HFF-Myc (cell line): ENCODE measurements at regions not wholly inside any gene's neighbourhood (a gene's known extent, or its start where the extent isn't known, plus 50 kb on each side); places are given as distances from the start of the nearest gene placed in this dataset.
"Not testable (repeated sequence)": the region's sequence is repeated elsewhere in the genome, so short reads cannot be mapped to it uniquely, and the experiment has no call there.

Source experiments
- DNase-seq: peaks from one replicate; pipeline ENCODE4 v3.0.0-alpha.2; 2011; ENCODE audit warnings: low read depth; ENCODE audit errors: extremely low read depth
- H3K4me3 ChIP-seq: replicated peaks from 2 replicates; pipeline ENCODE4 v1.5.1; 2011; ENCODE audit warnings: low read depth, mild to moderate bottlenecking, control low read depth, low read length
- TF ChIP-seq, protein P1 (sequence below): IDR thresholded peaks from 2 replicates; pipeline ENCODE4 v1.5.1; 2012; ENCODE audit warnings: mild to moderate bottlenecking, low read depth, low read length, control low read depth; ENCODE audit errors: missing control alignments

DNA sequence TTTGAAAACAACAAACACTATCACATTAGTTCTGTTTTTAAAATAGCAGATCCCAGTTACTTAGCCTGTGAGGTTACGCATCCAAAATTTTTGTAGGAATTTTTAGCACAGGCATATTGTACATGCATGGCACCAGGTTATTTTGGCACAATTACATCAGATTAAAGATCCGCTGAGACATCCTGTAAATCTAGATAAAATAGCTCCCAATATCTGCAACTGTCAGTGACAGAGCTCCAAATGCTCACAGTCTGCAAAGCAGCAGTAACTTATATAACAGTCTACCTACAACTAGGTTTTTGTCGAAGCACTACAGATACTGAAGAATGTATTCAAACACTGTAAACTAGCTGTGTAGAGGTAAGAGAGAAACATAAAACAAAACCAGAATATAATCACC lies 200.7 kb upstream of the KCNH7 start:
- no peak for DNase-seq
- TF ChIP-seq, protein P1, sequence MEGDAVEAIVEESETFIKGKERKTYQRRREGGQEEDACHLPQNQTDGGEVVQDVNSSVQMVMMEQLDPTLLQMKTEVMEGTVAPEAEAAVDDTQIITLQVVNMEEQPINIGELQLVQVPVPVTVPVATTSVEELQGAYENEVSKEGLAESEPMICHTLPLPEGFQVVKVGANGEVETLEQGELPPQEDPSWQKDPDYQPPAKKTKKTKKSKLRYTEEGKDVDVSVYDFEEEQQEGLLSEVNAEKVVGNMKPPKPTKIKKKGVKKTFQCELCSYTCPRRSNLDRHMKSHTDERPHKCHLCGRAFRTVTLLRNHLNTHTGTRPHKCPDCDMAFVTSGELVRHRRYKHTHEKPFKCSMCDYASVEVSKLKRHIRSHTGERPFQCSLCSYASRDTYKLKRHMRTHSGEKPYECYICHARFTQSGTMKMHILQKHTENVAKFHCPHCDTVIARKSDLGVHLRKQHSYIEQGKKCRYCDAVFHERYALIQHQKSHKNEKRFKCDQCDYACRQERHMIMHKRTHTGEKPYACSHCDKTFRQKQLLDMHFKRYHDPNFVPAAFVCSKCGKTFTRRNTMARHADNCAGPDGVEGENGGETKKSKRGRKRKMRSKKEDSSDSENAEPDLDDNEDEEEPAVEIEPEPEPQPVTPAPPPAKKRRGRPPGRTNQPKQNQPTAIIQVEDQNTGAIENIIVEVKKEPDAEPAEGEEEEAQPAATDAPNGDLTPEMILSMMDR = no peak
- H3K4me3 ChIP-seq = no peak overlapping the region

DNA sequence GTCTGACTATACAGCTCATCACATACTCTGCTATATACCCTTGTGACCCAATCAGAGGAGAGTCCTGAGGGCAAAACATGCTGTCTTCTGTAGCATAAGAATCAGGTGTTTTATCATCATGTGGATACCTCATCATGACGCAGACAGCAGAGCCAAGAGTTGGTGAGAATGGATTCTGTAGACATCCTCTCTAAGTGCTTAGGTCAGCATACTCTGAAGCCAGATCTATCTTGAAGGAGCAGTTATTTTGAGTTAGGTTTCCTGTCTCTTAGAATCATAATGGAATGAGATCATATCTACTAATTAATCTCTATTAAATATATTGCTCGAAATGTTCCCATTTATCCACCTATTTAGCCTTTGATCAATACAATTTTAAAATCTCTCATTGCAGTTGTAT lies 190.2 kb upstream of the KCNH7 start:
- no peak overlapping the region for H3K4me3 ChIP-seq
- DNase-seq = no peak
- TF ChIP-seq, protein P1 = no peak

DNA sequence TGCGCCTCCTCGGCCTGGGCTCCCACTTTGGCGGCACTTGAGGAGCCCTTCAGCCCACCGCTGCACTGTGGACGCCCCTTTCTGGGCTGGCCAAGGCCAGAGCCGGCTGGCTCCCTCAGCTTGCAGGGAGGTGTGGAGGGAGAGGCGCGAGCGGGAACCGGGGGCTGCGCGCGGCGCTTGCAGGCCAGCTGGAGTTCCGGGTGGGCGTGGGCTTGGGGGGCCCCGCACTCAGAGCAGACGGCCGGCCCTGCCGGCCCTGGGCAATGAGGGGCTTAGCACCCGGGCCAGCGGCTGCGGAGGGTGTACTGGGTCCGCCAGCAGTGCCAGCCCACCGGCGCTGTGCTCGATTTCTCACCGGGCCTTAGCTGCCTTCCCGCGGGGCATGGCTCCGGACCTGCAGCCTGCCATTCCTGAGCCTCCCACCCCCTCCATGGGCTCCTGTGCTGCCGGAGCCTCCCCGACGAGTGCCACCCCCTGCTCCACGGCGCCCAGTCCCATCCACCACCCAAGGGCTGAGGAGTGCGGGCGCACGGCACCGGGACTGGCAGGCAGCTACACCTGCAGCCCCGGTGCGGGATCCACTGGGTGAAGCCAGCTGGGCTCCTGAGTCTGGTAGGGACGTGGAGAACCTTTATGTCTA lies 187.7 kb upstream of the KCNH7 start:
- not testable (repeated sequence) for H3K4me3 ChIP-seq, DNase-seq

DNA sequence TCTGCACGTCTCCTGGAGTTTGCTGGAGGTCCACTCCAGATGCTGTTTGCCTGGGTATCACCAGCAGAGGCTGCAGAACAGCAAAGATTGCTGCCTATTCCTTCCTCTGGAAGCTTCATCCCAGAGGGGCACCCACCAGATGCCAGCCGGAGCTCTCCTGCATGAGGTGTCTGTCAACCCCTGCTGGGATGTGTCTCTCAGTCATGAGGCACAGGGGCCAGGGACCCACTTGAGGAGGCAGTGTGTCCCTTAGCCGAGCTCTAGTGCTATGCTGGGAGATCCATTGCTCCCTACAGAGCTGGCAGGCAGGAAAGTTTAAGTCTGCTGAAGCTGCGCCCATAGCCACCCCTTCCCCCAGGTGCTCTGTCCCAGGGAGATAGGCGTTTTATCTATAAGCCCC lies 178.3 kb upstream of the KCNH7 start:
- not testable (repeated sequence) for H3K4me3 ChIP-seq, DNase-seq

DNA sequence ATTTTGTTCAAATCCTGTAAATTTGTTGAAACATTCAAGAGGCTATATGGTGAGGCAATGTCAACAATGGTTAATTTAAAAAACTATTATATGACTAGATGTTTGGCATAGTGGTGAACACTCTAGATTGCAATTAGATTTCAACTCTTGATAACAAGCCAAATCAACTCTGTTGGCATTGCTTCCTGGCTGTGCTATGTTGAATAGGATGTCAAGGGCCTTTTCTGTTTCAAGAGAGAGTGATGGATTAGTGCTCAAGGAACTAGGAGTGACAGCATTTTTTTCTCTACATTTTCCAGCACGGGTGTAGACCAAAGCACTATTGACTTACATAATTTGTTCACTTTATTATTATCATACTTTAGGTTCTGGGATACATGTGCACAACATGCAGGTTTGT lies 172.4 kb upstream of the KCNH7 start:
- no peak overlapping the region for H3K4me3 ChIP-seq
- TF ChIP-seq, protein P1 = no peak
- no peak for DNase-seq

DNA sequence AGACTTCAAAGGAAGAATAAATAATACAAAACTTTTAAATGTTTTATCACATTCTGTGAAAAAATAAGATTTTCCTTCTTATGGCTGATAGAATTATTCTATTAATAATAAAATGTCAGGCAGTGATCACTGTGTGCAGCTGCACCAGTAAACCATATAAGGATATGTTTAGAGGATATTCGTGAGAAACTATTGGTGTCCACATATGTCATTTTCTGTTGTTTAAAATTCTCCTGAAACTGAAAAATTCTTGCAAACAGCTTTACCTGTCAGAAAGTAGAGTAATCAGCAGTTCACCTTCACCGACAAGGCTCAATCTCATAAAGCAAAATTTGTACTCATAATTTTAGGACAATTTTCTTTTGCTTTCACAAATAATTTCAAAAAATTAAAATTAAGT lies 170.1 kb upstream of the KCNH7 start:
- no peak for DNase-seq
- no peak overlapping the region for H3K4me3 ChIP-seq
- TF ChIP-seq, protein P1 = no peak

DNA sequence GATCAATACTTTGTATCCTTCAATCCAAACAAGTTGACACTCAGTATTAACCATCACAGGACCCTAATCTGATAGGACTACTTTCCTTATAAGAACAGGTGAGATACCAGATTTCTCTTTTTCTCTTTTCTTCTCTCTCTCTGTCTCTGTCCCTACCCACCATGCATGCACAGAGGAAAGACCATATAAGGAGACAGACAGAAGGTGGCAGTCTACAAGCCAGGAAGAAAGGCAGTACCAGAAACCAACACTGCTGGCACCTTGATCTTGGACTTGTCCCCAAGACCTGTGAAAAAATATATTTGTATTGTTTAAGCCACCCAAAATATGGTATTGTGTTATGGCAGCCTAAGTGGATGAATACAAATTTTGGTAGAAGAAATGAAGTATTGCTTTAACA lies 156.2 kb upstream of the KCNH7 start:
- DNase-seq = no peak
- TF ChIP-seq, protein P1 = no peak
- H3K4me3 ChIP-seq = no peak overlapping the region

DNA sequence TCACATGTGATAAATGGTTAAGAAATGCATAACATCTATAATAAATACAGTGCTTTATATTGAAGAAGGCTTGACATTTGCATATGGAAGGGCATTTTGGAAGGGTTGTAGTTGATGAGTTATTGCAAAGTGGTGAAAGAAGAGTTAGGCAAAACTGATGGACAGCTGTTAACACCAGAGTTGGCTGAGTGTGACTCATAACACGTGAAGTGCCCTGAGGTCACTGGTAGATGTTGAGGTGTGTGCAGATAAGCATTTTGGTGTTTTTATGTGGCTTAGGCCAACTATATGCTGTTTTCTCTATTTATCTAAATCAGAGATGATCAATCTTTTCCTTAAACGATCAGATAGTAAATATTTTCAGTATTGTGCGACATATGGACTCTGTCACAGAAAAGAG lies 154.3 kb upstream of the KCNH7 start:
- TF ChIP-seq, protein P1 = no peak
- DNase-seq = no peak
- no peak overlapping the region for H3K4me3 ChIP-seq
